NCI-H2196 treated with DMSO at 0.1 percent for 48 hours (cell line): ENCODE measurements at regions not wholly inside any gene's neighbourhood (a gene's known extent, or its start where the extent isn't known, plus 50 kb on each side); places are given as distances from the start of the nearest gene placed in this dataset.
"Not testable (repeated sequence)": the region's sequence is repeated elsewhere in the genome, so short reads cannot be mapped to it uniquely, and the experiment has no call there.

ENCODE experiments used
- DNase-seq: peaks from one replicate; lab custom pipeline; 2025; ENCODE audit not compliant: unreplicated experiment; lab: John Stamatoyannopoulos, UW

DNA sequence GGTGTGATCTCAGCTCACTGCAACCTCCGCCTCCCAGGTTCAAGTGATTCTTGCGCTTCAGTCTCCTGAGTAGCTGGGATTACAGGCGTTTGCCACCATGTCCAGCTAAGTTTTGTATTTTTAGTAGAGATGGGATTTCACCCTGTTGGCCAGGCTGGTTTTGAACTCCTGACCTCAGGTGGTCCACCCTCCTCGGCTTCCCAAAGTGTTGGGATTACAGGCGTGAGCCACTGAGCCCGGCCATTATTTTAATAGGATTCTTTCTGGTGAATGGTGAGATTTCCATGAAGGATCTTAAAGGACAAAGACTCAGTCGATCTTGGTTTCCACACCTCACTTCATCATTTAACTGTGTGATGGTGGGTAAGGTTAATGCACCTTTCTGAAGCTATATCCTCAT is 183.8 kb upstream of the ZNF217 start:
- DNase-seq = not testable (repeated sequence)

DNA sequence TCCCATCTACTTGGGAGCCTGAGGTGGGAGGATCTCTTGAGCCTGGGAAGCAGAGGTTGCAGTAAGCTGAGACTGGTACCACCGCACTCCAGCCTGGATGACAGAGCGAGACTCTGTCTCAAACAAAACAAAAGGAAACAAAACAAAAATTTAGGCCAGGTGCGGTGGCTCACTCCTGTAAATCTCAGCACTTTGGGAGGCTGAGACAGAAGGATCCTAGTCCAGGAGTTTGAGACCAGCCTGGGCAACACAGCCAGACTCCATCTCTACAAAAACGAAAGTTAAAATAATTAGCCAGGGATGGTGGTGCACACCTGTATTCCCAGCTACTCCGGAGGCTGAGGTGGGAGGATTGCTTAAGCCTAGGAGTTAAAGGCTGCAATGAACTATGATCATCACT is 183.2 kb upstream of the ZNF217 start:
- DNase-seq = no peak

DNA sequence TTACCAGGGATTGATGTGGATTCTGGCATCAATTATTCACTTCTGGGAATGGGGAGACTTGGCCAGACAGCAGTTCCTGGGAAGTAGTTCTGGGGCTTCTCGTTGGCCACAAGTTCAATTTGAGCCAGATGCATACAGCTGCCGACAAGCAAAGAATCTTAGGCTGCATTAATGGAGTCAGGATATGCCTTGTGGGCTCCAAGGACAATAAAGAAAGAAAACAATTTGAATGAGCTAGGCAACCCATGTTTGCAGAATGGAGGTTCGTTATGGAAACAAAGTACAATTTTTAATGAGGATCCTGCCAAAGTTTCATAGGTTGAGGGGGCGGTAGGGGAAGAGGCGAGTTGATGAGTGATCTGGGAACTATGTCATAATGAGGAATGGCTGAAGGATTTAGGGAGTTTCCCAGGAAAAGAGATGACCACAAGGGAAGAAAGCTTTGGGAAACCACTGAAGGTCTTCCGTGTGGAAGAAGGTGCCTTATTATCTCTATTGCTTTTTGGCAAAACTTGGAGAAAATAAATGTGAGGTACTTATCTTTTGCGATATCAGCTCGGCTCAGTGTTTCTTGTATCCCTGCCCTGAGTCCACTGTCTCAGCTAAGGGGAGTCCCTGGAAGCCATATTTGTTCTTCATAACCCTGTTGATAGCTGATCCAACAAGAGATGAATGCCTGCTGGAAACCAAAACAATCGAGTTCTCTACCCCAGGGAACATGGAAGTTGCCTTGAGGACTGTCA is 181.0 kb upstream of the ZNF217 start:
- no peak for DNase-seq

DNA sequence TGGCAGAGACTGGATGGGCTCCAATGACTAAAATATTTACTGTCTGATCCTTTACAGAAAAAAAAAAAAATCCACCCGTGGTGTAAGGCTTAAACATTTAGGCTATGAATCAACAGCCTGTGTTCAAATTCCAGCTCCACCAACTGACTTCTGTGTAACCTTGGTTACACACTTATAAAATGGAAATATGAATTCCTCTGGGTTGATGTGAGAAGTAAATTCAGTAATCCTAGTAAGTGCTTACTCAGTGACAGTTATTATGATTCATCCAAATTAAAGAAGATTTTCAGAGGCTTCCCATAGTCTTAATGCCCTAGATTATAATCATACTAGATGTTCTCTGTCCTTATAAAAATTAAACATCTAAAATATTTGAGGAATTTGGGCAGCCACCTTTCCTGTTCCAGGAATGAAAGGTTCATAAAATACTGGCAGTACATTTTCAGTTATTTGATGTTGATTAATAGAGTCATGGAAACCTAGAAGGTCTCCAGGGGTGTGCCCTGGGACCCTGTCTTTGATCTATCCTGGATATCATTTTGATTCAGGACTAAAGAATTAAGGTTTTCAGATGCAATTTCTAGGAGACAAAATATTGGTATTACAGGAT is 180.3 kb upstream of the ZNF217 start:
- no peak for DNase-seq

DNA sequence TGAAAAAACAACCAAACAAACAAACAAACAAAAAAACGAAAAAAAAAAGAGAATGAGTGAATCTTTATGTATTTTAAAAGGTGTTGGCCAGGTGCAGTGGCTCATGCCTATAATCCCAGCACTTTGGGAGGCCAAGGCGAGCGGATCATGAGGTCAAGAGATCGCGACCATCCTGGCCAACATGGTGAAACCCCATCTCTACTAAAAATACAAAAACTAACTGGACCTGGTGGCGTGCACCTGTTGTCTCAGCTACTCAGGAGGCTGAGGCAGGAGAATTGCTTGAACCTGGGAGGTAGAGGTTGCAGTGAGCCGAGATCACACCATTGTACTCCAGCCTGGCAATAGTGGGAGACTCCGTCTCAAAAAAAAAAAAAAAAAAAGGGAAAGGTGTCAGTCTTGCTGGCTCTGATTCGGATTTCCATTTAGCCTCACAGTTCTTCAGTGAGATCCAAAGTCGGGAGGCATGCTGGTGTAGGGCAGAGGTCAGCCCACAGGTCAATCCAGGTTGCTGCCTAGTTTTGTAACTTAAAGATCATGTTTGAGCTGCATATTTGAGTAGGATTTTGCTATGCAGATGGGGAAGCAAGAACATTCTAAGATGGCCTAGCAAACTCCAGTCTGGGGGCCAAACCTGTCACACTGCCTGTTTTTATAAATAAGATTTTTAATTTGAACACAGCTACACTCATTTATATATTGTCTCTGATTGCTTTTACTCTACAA is 179.6 kb upstream of the ZNF217 start:
- DNase-seq = not testable (repeated sequence)

DNA sequence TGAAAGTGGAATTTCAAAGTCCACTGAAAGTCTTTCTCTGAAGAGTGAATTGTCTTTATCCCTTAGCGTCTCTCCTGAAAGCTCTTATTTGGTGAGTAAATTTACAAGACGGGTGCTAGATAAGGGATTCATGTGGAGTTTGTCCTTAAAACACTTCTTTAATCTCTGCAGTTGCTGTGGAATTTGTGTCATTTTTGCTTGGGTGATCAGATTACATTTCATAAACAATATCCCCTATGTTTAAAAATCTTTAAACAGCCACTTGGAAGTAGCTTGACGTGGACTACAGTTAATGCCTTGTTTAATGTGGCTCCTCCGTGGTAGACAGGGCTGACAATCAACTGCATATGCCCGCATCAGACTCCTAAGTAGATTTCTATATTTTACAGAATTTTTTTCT is 175.4 kb upstream of the ZNF217 start:
- no peak for DNase-seq

DNA sequence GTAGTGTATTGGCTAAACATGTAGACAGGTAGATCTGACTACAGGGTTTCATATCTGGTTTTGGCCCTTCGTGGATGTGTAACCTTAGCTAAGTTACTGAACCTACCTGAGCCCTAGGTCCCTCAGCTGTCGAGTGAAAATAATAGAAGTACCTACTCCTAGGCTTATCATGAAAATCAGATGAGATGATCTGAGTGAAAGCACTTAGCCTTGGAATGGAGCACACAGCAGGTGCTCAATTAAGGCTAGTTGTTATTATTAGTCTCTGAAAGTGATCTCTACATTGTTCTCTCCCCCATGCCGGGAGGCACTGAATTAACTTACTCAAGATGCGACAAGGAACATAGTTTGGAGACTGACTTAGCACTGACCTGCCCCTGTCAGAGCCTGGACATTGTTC is 174.7 kb upstream of the ZNF217 start:
- no peak for DNase-seq

DNA sequence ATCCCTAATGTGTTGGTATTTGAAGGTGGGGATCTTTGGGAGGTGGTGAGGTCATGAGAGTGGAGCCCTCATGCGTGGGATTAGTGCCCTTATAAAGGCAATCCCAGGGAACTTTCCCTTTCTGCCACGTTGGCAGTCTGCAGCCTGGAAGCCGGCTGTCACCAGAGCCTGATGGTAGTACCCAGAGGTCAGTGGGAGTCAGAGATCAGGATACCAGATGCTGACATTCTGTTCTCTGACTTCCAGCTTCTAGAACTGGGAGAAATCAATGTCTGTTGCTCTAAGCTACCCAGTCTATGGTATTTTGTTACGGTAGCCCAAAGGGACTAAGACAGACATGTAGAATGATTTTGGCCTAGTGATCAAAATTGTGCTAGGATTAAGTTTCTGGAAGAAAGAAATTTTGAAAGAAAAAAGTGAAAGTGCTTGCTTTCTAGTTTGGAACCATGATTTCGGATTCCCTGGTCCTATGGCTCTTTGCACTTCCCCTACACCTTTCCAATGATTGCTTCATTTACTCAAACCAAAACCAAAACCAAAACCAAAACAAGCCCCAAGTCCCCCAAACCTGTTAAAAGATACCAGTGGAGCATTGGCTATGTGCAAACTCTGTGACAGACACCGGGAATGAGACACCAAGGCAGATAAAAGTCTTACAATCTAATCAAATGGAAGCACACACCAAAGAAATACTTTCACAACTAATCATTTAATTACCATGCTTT is 173.7 kb upstream of the ZNF217 start:
- DNase-seq = no peak

DNA sequence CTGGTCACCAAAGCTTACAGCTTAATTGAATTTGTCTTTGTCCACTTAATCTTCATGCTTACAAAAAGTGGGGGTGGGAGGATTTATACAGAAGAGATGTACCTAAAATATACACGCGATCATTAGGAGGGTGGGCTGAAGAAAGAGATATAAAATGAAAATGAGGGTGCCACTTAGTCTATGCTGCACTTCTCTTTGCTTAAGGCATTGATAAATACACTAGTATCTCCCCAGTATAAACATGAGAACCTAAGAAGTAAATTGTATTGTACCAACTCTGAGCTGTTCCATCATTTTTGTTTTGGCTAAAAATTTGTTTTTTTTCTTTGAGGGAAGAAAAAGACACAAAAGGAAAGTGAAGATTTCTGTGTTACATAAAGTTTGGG is 170.8 kb upstream of the ZNF217 start:
- no peak for DNase-seq

DNA sequence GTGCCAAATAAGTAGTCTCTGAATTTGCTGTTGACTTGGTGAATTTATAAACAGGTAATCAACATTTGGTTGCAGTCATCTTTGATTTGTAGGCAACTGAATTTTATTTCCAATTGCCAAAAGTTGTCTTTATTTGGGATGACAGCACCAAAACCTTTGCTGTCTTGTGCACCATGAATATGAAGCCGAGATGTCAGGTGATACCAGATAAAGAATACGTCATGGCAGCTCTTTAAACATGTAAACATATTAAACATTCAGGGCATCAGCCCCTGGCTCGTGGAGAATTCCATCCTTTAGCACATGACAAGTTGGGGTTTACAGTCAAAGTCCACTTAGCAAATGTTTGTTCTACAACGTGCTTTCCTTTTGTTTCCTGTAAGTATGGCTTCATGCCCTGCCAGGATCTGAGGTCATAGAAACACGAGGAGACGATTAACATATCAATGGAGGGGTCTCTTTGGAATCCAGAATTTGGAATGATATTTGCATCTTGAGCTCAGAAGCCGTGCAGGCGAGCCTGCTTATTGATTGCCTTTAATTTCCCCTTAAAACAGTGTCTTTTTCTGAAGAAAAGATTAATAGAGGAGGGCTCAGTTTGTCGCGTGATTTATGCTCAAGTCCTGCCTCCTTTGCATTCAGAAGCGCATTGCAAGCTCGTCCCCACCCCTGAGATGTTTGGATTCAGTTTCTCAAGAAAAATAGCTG is 170.2 kb upstream of the ZNF217 start:
- DNase-seq = peak; percentile 62

DNA sequence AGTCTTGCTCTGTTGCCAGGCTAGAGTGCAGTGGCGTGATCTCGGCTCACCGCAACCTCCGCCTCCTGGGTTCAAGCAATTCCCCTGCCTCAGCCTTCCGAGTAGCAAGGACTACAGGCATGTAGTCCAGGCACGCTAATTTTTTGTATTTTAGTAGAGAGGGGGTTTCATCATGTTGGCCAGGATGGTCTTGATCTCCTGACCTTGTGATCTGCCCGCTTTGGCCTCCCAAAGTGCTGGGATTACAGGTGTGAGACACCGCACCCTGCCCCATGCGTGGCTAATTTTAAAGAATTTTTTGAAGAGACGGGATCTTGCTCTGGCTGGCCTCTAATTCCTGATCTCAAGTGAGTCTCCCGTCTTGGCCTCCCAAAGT is 168.8 kb upstream of the ZNF217 start:
- not testable (repeated sequence) for DNase-seq

DNA sequence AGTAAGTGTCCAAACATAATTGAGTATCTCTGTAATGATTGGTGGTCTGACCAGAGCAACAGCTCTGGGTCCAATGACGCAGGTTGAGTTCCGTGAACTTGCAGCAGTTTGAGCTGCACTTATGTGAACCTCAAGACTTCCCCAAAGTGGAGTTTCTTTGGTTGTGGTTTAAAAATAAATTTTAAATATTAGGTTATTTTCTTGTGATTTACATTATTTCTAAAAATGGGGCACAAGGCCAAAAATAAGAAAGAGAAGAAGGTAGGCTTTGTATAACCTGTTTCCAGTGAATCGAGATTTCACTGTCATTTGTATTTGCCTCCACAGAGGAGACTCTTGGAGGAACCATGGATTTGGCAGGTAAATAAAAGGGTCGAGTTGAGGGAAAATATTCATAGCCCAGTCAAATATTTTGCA is 166.4 kb upstream of the ZNF217 start:
- DNase-seq = no peak

DNA sequence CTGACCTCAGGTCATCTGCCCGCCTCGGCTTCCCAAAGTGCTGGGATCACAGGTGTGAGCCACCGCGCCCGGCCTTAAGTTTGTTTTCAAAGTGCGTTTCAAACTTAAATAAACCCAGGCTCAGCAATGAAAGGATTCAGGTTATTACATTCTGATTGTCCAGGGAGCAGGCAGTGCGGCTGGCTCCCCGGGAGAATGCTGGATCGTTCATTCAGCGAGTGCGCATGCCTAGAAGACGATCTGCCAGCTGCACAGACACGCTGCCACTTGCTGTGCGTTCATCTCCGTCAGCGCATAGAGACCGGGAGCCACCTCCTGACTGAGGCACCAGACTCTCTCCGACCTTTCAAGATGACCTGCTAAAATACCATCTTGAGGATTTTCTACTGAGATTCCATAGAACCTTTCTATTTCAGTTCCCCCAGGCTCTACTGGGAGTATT is 163.9 kb upstream of the ZNF217 start:
- no peak for DNase-seq

DNA sequence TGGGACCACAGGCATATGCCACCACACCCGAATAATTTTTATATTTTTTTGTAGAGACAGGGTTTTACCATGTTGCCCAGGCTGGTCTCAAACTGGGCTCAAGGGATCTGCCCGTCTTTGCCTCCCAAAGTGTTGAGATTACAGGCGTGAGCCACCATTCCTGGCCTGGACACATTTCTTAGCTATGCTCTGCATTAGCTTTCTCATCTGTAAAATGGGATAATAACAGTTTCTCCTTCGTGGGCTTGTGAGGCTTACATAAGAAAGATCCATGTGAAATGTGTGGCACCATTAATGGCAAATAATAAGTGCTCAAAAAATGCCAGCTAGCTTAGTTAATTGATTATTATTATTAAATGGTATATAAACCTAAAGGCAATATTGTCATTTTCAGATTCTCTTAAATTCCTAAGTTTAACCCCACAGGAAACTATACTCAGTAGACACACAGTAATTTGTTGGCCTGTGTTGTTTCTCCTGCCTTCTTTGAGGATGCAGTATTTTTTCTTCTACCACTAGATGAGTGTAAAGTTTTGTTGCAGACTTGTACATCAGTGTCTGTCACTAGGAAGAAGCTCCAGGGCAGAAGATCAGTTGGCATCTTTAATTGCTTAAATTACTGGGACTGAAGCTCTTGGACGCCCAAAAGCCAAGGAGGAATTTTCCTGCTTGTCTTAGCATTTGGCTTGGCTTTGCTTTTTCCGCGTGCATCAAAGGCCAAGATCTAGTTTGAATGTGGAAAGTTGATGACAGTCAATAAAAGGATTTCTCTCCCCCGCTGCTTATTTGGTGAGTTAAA is 162.3 kb upstream of the ZNF217 start:
- no peak for DNase-seq

DNA sequence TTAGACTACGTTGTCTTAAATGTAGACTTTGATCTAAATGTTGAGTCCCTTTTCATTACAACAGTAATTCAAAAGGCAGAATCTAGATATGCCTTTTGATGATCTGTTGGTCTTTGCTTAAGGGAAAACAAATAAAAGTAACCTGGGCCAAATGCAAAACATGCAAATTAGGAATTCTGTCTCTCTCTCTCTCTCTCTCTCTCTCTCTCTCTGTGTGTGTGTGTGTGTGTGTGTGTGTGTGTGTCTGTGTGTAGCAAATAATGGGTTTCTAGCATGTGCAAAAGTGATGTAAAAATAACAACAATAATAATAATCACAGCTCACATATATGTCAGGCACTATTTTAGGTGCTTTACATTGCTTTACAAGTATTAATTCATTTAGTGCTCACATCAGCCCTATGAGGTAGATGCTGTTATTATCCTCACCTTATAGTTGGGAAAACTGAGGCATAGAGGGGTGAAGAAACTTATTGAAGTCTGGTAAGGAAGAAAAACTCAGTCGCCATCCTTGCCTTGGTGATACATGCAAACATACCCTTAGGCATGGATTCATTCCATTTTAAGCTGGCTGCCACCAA is 160.3 kb upstream of the ZNF217 start:
- no peak for DNase-seq

DNA sequence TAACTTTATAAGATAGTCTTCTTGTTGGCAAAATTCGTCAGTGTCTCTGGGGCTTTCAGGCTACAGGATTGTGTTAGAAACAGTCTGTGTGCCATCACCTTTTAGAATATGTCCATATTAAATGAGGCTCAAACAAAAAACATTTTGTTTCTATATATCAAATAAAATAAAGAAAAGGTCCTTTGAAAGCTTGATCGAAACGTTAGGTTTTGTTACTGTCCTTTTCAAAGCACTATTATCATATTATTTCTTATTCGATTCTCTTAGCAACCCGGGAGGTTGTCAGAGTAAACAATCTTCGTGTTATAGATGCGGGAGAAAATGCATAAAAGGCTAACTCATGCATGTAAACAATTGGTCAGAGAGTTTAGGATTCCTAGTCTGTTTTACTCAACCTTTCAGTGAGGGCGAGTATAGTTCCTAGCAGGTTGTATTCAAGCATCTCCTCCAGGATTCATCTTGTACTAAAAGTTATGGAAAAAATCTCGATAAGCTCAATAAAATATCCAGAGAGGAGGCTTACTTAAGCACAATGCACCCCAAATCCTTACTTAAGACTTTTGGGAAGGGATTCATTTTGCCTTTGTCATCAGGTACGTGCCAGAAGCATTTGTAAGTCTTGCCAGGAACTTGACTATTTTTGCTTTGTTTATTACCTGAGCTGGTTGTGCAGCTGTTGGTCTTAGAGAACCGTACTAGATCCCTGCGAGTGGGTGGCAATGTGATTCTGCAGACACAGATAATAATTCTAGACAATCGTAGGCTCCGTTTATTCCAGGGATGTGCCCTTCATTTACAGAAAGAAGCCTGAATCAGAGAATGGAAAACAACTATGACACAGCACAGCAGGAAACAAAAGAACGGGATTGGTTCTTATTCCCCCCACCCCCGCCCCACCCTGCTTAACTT is 159.6 kb upstream of the ZNF217 start:
- DNase-seq = no peak

DNA sequence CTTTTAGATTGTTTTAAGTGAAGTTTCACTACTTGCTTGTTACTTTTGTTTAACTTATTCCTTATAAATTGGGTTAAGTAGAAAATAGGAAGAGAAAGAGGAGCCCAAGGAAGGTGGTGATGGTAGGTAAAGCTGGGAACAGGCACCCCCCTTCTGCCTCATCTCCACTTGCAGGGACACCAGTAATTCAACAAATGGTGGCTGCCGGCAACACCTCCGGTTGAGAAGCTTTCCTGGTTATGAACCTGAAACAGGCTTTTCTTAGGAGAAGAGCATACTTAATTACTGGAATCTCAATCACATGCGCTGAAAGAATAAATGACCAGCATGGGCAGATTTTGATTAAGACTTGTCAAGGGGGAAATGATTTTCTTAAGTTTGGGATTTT is 158.9 kb upstream of the ZNF217 start:
- no peak for DNase-seq

DNA sequence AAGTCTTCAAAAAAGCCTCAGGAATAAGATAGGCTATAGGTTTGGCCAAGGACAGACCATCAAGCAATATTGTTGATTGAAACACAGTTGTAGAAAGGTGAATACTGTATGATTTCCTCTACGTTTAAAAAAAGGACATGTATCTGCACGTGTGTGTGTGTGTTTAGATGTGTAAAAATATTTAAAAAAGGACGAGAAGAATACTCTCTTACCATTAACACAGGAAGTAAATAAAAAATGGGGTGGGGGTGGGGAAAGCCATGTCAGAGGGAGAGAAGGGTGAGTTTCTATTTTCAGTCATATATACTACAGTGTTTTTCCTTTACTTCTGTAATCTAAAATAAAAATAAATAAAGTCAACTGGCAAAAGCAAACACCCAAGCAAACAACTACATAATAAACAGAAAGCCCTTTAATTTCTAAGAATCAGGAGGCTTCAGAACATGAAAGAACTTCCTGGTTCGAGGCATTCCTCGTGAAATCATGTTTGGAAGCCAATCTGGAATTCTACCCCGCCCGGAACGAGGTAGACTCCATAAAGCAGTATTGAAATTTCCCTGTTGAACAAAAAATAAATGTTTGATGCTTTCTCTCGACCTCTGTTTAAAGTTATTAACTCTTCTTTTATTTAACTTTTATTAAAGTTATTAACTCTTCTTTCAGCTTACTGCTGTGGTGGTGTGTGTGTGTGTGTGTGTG is 158.1 kb upstream of the ZNF217 start:
- no peak for DNase-seq
